GM18502 (cell line): ENCODE measurements at regions not wholly inside any gene's neighbourhood (a gene's known extent, or its start where the extent isn't known, plus 50 kb on each side); places are given as distances from the start of the nearest gene placed in this dataset.
"Not testable (repeated sequence)": the region's sequence is repeated elsewhere in the genome, so short reads cannot be mapped to it uniquely, and the experiment has no call there.

ENCODE experiments used
- ATAC-seq: cut with Tn5 transposase; IDR thresholded peaks from one replicate; pipeline ENCODE4 v1.9.1; 2021; ENCODE audit warnings: mild to moderate bottlenecking; ENCODE audit not compliant: unreplicated experiment, poor library complexity

- no peak for ATAC-seq
Measured at GRCh38 chr2:126145752-126146151, 510.2 kb upstream of the GYPC start.

- ATAC-seq: no peak
Measured at GRCh38 chr2:126154256-126154785, 501.6 kb upstream of the GYPC start.

GRCh38 chr2:126160950-126161349 lies 495.0 kb upstream of the GYPC start:
- not testable (repeated sequence) for ATAC-seq

DNA sequence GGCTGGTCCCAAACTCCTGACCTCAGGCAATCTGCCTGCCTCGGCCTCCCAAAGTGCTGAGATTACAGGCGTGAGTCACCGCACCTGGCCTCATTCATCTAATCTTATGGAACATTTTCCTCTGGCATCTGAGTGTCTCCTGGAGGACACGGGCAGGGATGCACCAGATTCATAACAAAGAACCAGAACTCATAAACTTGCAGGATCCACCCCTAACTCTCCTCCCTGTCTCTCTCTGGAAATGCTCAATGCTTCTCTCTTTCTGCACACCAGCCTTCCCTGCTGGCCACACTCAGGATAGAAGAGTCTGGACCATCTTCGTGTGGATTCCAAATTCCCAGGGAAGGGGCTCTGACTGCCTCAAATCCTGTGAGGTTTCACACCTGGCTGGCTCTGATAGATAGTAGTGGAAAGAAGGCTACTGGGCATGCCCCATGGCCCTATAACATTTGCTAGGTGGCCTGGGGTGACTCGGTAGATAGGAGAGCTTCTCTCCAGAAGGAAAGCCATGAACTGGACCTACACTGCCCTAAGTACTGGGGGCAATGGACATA lies 483.2 kb upstream of the GYPC start:
- no peak for ATAC-seq

GRCh38 chr2:126175222-126175621 lies 480.7 kb upstream of the GYPC start:
- ATAC-seq: no peak

GRCh38 chr2:126177479-126177878 lies 478.5 kb upstream of the GYPC start:
- ATAC-seq: no peak

GRCh38 chr2:126187668-126188067 lies 468.3 kb upstream of the GYPC start:
- ATAC-seq: no peak

- ATAC-seq: no peak
Measured at GRCh38 chr2:126189527-126189926, 466.4 kb upstream of the GYPC start.

GRCh38 chr2:126200538-126200937 lies 455.4 kb upstream of the GYPC start:
- no peak for ATAC-seq

- no peak for ATAC-seq
Measured at GRCh38 chr2:126208266-126208665, 447.7 kb upstream of the GYPC start.

- no peak for ATAC-seq
Measured at GRCh38 chr2:126212735-126213134, 443.2 kb upstream of the GYPC start.

- no peak for ATAC-seq
Measured at GRCh38 chr2:126219081-126219480, 436.9 kb upstream of the GYPC start.

DNA sequence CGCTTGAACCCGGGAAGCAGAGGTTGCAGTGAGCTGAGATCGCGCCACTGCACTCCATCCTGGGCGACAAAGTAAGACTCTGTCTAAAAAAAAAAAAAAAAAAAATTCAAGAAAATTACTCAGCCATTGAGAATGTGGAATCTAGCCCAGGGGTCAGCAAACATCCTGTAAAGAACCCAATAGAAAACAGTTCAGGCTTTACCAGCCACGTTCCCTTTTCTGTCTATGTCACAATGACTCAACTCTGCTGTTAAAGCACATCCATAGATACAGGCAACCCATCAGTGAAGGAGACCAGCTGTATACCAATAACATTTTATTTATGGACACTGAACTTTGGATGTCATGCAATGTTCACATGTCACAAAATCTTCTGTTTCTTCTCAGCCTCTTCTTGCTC lies 435.6 kb upstream of the GYPC start:
- ATAC-seq: no peak

- ATAC-seq: no peak
Measured at GRCh38 chr2:126221506-126221905, 434.5 kb upstream of the GYPC start.

GRCh38 chr2:126222278-126222677 lies 433.7 kb upstream of the GYPC start:
- ATAC-seq: no peak

DNA sequence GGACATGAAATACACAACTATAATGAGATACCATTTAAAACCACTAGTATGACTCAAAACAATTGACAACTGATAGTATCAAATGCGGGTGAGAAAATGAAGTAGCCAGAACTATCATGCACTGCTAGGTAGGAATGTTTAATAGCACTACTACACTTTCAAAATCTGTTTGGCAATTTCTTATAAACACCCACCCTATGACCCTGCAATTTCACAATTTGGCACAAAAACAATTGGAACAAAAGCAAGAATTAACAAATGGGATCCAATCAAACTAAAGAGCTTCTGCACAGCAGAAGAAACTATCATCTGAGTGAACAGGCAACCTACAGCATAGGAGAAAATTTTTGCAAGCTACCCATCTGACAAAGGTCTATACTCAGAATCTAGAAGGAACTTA lies 431.2 kb upstream of the GYPC start:
- no peak for ATAC-seq

DNA sequence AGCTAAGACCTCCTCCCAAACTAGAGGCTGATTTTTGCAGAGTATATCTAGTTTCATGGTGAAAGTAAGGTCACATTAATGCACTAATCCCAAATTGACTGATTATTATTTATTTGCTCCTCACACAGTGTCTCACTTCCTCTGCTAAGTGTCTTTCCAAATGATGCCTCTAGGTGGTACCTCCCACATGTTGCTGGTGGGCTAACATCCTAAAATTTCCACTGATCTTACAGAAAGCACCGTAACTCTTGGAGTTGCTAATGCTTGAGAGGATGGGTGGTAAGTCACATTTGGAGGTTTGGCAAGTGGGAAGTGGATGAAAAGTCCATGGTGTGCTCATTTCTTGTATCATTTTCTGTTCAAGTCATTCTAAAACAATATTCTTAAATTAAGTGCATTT lies 428.7 kb upstream of the GYPC start:
- ATAC-seq: no peak

GRCh38 chr2:126228531-126228930 lies 427.4 kb upstream of the GYPC start:
- ATAC-seq: no peak

DNA sequence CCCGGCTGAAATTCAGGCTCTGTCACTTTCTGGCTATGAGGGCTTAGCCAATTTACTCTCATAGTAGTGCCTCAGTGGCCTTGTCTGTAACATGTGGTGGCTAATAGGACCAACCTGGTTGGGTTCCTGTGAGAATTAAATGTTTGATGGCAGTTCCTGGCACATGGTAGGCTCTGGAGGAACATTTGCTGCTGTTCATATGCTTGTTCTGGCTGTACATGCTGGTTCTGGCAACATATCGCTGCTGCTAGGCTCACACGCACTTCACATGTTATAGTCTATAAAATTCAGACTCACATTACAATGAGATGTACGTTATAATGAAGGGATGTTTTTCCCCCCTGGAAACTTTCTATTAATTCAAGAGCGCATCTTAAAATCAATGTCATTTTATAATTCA lies 417.7 kb upstream of the GYPC start:
- no peak for ATAC-seq

GRCh38 chr2:126239320-126239955 lies 416.5 kb upstream of the GYPC start:
- ATAC-seq: no peak

DNA sequence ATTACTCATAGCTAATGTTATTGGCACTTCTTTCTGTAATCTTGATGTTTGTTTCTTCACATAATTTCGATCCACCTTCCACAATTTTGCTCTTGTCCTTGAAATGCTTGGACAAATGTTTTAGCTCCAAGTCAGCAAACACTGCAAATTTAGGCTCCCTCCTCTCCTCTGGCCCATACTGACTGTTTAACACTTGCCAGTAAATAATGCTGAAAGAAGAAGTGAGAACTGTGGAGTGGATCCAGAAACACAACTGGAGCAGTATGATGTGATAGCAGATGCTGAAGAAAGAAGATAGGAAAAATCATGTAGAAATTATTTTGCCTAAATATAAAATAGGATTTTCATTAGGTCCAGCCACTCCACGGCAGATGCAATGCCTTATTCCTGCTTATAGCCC lies 415.0 kb upstream of the GYPC start:
- no peak for ATAC-seq

DNA sequence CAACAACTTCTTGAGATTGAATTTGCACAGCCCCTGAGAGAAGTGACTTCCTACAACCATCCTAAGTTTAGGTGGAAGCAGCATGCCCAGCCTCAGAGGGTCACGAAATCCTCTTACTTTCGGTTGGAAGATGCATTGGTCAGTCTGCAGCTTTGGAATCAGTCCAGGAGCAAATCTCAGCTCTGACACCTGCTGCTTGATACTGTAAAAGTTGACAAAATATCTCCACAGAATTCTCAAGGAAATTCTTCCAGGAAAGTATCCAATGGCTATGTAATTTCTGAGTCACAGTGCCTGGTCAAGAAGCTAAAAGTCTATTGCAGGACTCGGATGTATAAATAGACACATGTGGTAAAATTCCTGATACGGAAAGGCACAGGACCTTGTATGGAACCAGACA lies 414.5 kb upstream of the GYPC start:
- ATAC-seq: no peak
